Heart left ventricle (tissue), 13 donors: ENCODE measurements at regions not wholly inside any gene's neighbourhood (a gene's known extent, or its start where the extent isn't known, plus 50 kb on each side); places are given as distances from the start of the nearest gene placed in this dataset.

ENCODE experiments used
- CTCF ChIP-seq, 12 donors: fragments of 200-600 bp; sonication (generic) in 4 of 12; IDR thresholded peaks; one replicate each; pipeline versions ENCODE4 v1.5.0 to v1.8.0; 2018 to 2022; ENCODE audit warnings: antibody characterized with exemption in 12 of 12, mild to moderate bottlenecking in 5 of 12
- POLR2A ChIP-seq, 2 donors: fragments of 450-650 bp; IDR thresholded peaks; one replicate each; pipeline ENCODE4 v1.6.1; 2017; ENCODE audit warnings: antibody characterized with exemption in 2 of 2, mild to moderate bottlenecking in 2 of 2, moderate library complexity in 2 of 2
- donor health status: ischemic (EF 13 %, LVEDD 7.1; RV severe dilation, severe dysfunction).
- donor health status: DM: no; HTN: yes; CAD: no.
- donor health status: DM: no; HTN: no; CAD: no.
- donor health status: ischemic (EF 25% LVEDD 6.9; RV normal size, moderate dysfunction).
- donor health status: ischemic (EF 25% LVEDD 5.7; RV mildly dilated, moderate dysfunction).
- donor health status: ischemic (EF 35%, LVEDD 5.7; RV mildly dilated, moderate dysfunction).
- donor health status: nonischemic (EF 11% LVEDD 7.7; RV severe dilation, severe dysfunction).
- donor health status: DM: yes; HTN: yes; CAD: no.
- donor health status: PGD.
- donor health status: ischemic (EF 29% LVEDD 5.4; RV normal size, mild dysfunction).
- donor health status: nonischemic (EF 23%, LVEDD 6.1; RV moderate dilation, normal function).

GRCh38 chr12:93978553-93978952 is 169.8 kb upstream of the PLXNC1 start:
- TF ChIP-seq CTCF (IDR thresholded peaks at IDR 0.05) (no peak), POLR2A (IDR thresholded peaks at IDR 0.05) (no peak)
